SK-N-SH (cell line): ENCODE measurements at regions not wholly inside any gene's neighbourhood (a gene's known extent, or its start where the extent isn't known, plus 50 kb on each side); places are given as distances from the start of the nearest gene placed in this dataset.

Experiments used
- CTCF ChIA-PET: fragments of 300-600, 350-600 bp; formaldehyde crosslinking; extraction: SDS; loops from one replicate; lab custom pipeline; 2021; lab: Yijun Ruan, JAX
- POLR2A ChIA-PET: fragments of 350-600 bp; sonication (Branson Sonifier 250); formaldehyde crosslinking; extraction: SDS; loops from one replicate; lab custom pipeline; 2020; ENCODE audit warnings: antibody characterized with exemption, inconsistent platforms; lab: Yijun Ruan, JAX
- DNase-seq: peaks from one replicate; pipeline ENCODE4 v3.0.0; 2012
- H2AFZ ChIP-seq: fragments of 200-600 bp; sonication (generic); 2 replicates; pipeline ENCODE4 v1.8.1; 2016; ENCODE audit warnings: antibody characterized with exemption, mild to moderate bottlenecking, low read depth
- H3F3A ChIP-seq: fragments of 200-600 bp; sonication (generic); replicated peaks from 2 replicates; pipeline ENCODE3; 2016; ENCODE audit warnings: antibody characterized with exemption, mild to moderate bottlenecking; ENCODE audit not compliant: insufficient read depth
- H3K27ac ChIP-seq, 2 experiments: fragments of 200-500 bp in 1 of 2; fragments of 200-600 bp in 1 of 2; sonication (Bioruptor generic) in 1 of 2; sonication (generic), shearing (Covaris generic) in 1 of 2; 2 replicates each; pipeline versions ENCODE4 v1.5.1 to v1.6.1; 2014 to 2016; ENCODE audit warnings: low read depth in 2 of 2, inconsistent platforms in 1 of 2, low read length in 1 of 2, mild to moderate bottlenecking in 1 of 2, mixed read lengths in 1 of 2
- H3K27me3 ChIP-seq: fragments of 200-600 bp; sonication (generic), shearing (Covaris generic); 2 replicates; pipeline ENCODE4 v1.6.1; 2016; ENCODE audit warnings: mixed run types; ENCODE audit not compliant: insufficient read depth
- H3K36me3 ChIP-seq, 2 experiments: fragments of 200-500 bp in 1 of 2; fragments of 200-600 bp in 1 of 2; sonication (Bioruptor generic) in 1 of 2; sonication (generic) in 1 of 2; replicated peaks in 1 of 2; 2 replicates each; pipeline versions ENCODE3 to v1.5.1; 2014 to 2016; ENCODE audit warnings: low read length in 1 of 2, mild to moderate bottlenecking in 1 of 2; ENCODE audit not compliant: insufficient read depth in 2 of 2, control insufficient read depth in 1 of 2
- H3K4me1 ChIP-seq, 2 experiments: fragments of 200-500 bp in 1 of 2; fragments of 200-600 bp in 1 of 2; sonication (Bioruptor generic) in 1 of 2; sonication (generic), shearing (Covaris generic) in 1 of 2; 2 replicates each; pipeline versions ENCODE4 v1.5.1 to v1.6.1; 2014 to 2016; ENCODE audit warnings: low read depth in 1 of 2, low read length in 1 of 2, mixed run types in 1 of 2; ENCODE audit not compliant: insufficient read depth in 2 of 2, control insufficient read depth in 1 of 2
- H3K4me2 ChIP-seq: fragments of 200-600 bp; sonication (generic), shearing (Covaris generic); 2 replicates; pipeline ENCODE4 v1.6.1; 2017; ENCODE audit warnings: mixed run types
- H3K4me3 ChIP-seq, 2 experiments: fragments of 200-500 bp in 1 of 2; fragments of 200-600 bp in 1 of 2; sonication (Bioruptor generic) in 1 of 2; sonication (generic), shearing (Covaris generic) in 1 of 2; 2 replicates each; pipeline versions ENCODE4 v1.5.1 to v1.8.1; 2014 to 2016; ENCODE audit warnings: low read depth in 2 of 2, inconsistent platforms in 1 of 2, low read length in 1 of 2, mild to moderate bottlenecking in 1 of 2, mixed read lengths in 1 of 2, moderate library complexity in 1 of 2
- H3K79me2 ChIP-seq: fragments of 200-600 bp; sonication (generic); 2 replicates; pipeline ENCODE4 v1.8.1; 2017; ENCODE audit warnings: mild to moderate bottlenecking; ENCODE audit not compliant: insufficient read depth
- H3K9ac ChIP-seq: fragments of 200-600 bp; sonication (generic); 2 replicates; pipeline ENCODE4 v1.6.1; 2017; ENCODE audit warnings: mixed run types
- H3K9me2 ChIP-seq: fragments of 200-600 bp; sonication (generic); 2 replicates; pipeline ENCODE4 v1.6.1; 2017; ENCODE audit warnings: mixed run types
- H3K9me3 ChIP-seq: fragments of 200-600 bp; sonication (generic); 2 replicates; pipeline ENCODE4 v1.6.1; 2017; ENCODE audit warnings: mixed run types, mild to moderate bottlenecking, moderate library complexity
- H4K20me1 ChIP-seq: fragments of 200-600 bp; sonication (generic); 2 replicates; pipeline ENCODE4 v1.6.1; 2017; ENCODE audit warnings: mild to moderate bottlenecking, mixed run types; ENCODE audit not compliant: insufficient read depth
- CHD2 ChIP-seq: fragments of 150-350 bp; IDR thresholded peaks from 2 replicates; pipeline ENCODE4 v1.6.1; 2018; ENCODE audit warnings: low read length; ENCODE audit not compliant: partially characterized antibody
- EP300 ChIP-seq, 2 experiments: IDR thresholded peaks; 2 replicates each; pipeline versions ENCODE4 v1.4.0 to v1.6.1; 2012; ENCODE audit warnings: borderline replicate concordance in 1 of 2, low read depth in 1 of 2, low read length in 1 of 2
- FOSL2 ChIP-seq: IDR thresholded peaks from 2 replicates; pipeline ENCODE4 v1.4.0; 2012; ENCODE audit warnings: low read depth, mild to moderate bottlenecking, moderate library complexity, borderline replicate concordance
- FOXJ3 ChIP-seq: sonication (generic); formaldehyde crosslinking; IDR thresholded peaks from 2 replicates; pipeline ENCODE4 v1.5.1; 2020; ENCODE audit warnings: mild to moderate bottlenecking, missing genetic modification reagents
- JUND ChIP-seq: IDR thresholded peaks from 2 replicates; pipeline ENCODE4 v1.4.0; 2012
- MXI1 ChIP-seq: IDR thresholded peaks from 2 replicates; pipeline ENCODE4 v1.6.1; 2012; ENCODE audit warnings: mild to moderate bottlenecking, low read depth, low read length, improper control_type of control experiment
- NRF1 ChIP-seq: IDR thresholded peaks from 2 replicates; pipeline ENCODE4 v1.6.1; 2012; ENCODE audit warnings: low read depth, mild to moderate bottlenecking, low read length
- POLR2AphosphoS5 ChIP-seq: IDR thresholded peaks from 2 replicates; pipeline ENCODE4 v1.6.1; 2012; ENCODE audit warnings: low read depth, low read length
- RCOR1 ChIP-seq: fragments of 150-350 bp; IDR thresholded peaks from 2 replicates; pipeline ENCODE4 v1.6.1; 2017; ENCODE audit warnings: antibody characterized with exemption, low read length
- RFX5 ChIP-seq: IDR thresholded peaks from 2 replicates; pipeline ENCODE4 v1.6.1; 2012; ENCODE audit warnings: mild to moderate bottlenecking, improper control_type of control experiment, low read length
- SIN3A ChIP-seq: IDR thresholded peaks from 2 replicates; pipeline ENCODE4 v1.6.1; 2012; ENCODE audit warnings: low read depth, mild to moderate bottlenecking, low read length, moderate library complexity, borderline replicate concordance
- SMC3 ChIP-seq: IDR thresholded peaks from 2 replicates; pipeline ENCODE4 v1.6.1; 2012; ENCODE audit warnings: low read depth, low read length, improper control_type of control experiment
- TCF12 ChIP-seq: IDR thresholded peaks from 2 replicates; pipeline ENCODE4 v1.4.0; 2012
- TEAD4 ChIP-seq: IDR thresholded peaks from 2 replicates; pipeline ENCODE4 v1.4.0; 2012; ENCODE audit warnings: mild to moderate bottlenecking, borderline replicate concordance; ENCODE audit not compliant: insufficient read depth
- YY1 ChIP-seq: IDR thresholded peaks from 2 replicates; pipeline ENCODE4 v1.4.0; 2012; ENCODE audit warnings: low read depth, mild to moderate bottlenecking
- WGBS: methylation state at CpG from one replicate; pipeline ENCODE4 v1.1.6; 2017; ENCODE audit warnings: low lambda C conversion rate; 5-methylcytosine and 5-hydroxymethylcytosine counted together
- TF ChIP-seq, protein P1 (sequence below): fragments of 150-350 bp; IDR thresholded peaks from 2 replicates; pipeline ENCODE4 v1.6.1; 2016; ENCODE audit warnings: mild to moderate bottlenecking, low read depth, low read length
- TF ChIP-seq, protein P2 (sequence below): IDR thresholded peaks from 2 replicates; pipeline ENCODE4; 2012
- TF ChIP-seq, protein P3 (sequence below): IDR thresholded peaks from 2 replicates; pipeline ENCODE4 v1.4.0; 2012; ENCODE audit warnings: low read depth, borderline replicate concordance
- TF ChIP-seq, protein P4 (sequence below): IDR thresholded peaks from 2 replicates; pipeline ENCODE4 v1.4.0; 2012; ENCODE audit warnings: low read depth
- TF ChIP-seq, protein P5 (sequence below): IDR thresholded peaks from 2 replicates; pipeline ENCODE4 v1.6.1; 2012; ENCODE audit warnings: mild to moderate bottlenecking, low read depth, low read length, moderate library complexity

DNA sequence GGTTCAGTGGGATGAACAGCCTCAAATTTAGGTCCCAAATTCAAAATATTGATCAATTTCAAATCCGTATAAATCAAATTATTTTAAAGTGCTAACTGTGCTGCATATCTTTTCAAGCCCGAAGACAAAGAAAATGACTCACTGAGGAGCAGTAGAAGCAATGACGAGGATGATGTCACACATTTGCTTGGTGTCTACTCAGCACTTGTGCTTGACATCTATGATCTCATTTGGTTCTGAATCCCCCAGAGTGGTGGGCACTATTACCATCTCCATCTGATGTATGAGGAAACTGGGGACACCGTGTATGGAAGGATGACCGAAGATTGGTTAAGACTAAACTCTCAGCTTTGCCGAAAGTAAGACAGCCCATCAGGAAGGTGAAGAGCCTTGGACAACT lies 136.5 kb upstream of the CHRNA7 start:
- TF ChIP-seq NRF1 (no peak), MXI1 (no peak), POLR2AphosphoS5 (no peak), RFX5 (no peak), RCOR1 (no peak), SMC3 (no peak), FOSL2 (no peak), CHD2 (no peak), SIN3A (no peak)
- TF ChIP-seq, protein P1, sequence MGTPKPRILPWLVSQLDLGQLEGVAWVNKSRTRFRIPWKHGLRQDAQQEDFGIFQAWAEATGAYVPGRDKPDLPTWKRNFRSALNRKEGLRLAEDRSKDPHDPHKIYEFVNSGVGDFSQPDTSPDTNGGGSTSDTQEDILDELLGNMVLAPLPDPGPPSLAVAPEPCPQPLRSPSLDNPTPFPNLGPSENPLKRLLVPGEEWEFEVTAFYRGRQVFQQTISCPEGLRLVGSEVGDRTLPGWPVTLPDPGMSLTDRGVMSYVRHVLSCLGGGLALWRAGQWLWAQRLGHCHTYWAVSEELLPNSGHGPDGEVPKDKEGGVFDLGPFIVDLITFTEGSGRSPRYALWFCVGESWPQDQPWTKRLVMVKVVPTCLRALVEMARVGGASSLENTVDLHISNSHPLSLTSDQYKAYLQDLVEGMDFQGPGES = no peak
- TF ChIP-seq, protein P2, sequence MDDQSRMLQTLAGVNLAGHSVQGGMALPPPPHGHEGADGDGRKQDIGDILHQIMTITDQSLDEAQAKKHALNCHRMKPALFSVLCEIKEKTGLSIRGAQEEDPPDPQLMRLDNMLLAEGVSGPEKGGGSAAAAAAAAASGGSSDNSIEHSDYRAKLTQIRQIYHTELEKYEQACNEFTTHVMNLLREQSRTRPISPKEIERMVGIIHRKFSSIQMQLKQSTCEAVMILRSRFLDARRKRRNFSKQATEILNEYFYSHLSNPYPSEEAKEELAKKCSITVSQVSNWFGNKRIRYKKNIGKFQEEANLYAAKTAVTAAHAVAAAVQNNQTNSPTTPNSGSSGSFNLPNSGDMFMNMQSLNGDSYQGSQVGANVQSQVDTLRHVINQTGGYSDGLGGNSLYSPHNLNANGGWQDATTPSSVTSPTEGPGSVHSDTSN = no peak
- TF ChIP-seq, protein P3, sequence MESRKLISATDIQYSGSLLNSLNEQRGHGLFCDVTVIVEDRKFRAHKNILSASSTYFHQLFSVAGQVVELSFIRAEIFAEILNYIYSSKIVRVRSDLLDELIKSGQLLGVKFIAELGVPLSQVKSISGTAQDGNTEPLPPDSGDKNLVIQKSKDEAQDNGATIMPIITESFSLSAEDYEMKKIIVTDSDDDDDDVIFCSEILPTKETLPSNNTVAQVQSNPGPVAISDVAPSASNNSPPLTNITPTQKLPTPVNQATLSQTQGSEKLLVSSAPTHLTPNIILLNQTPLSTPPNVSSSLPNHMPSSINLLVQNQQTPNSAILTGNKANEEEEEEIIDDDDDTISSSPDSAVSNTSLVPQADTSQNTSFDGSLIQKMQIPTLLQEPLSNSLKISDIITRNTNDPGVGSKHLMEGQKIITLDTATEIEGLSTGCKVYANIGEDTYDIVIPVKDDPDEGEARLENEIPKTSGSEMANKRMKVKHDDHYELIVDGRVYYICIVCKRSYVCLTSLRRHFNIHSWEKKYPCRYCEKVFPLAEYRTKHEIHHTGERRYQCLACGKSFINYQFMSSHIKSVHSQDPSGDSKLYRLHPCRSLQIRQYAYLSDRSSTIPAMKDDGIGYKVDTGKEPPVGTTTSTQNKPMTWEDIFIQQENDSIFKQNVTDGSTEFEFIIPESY = no peak
- WGBS = 31% methylated on average over 6 of the region's 6 CpGs
- no peaks in the 10 kb centered on the region for H3F3A ChIP-seq
- no peaks in the 10 kb centered on the region for H3K79me2 ChIP-seq
- H2AFZ ChIP-seq = no peak overlapping the region
- peaks cover 6% of the 10 kb centered on the region; the same call in 1 of the 2 replicates for H3K9me3 ChIP-seq
- no peaks in the 10 kb centered on the region for H3K4me1 ChIP-seq
- no peaks in the 10 kb centered on the region for H3K36me3 ChIP-seq
- H3K4me2 ChIP-seq = no peak overlapping the region
- H3K9me2 ChIP-seq = no peaks in the 10 kb centered on the region
- ChIA-PET POLR2A (no interaction called here), CTCF (no interaction called here)
- no peaks in the 10 kb centered on the region for H4K20me1 ChIP-seq
- no peak overlapping the region for H3K27ac ChIP-seq
- no peak overlapping the region for H3K4me3 ChIP-seq
- no peak for DNase-seq
- H3K9ac ChIP-seq = no peak overlapping the region
- H3K27me3 ChIP-seq = no peaks in the 10 kb centered on the region

DNA sequence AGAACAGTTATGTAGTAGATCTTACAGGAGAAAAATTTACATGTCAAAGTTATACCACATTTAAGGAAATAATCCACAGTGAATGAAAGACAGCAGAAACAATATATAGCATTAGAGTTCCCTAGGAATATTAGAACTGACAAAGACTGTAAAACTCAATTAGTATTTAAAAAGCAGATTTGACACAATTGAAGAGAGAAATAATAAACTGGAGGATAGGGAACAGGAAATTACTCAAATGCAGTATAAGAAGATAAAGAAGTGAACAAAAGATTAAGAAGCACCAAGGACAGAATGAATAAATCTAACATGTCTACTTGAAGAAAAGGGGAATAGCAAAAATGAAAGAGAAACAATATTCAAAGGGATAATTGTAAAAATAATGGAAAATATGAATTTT lies 132.6 kb upstream of the CHRNA7 start:
- CTCF ChIA-PET = interaction anchor here (0.9 kb wide), 1 partner anchor 77 kb away, joined by 3 read pairs; no protein-coding TSS in a partner anchor
- H3K27ac ChIP-seq = no peak overlapping the region
- H3K9me2 ChIP-seq = no peaks in the 10 kb centered on the region
- no peaks in the 10 kb centered on the region for H3K4me1 ChIP-seq
- no peak overlapping the region for H3K4me2 ChIP-seq
- no peaks in the 10 kb centered on the region for H4K20me1 ChIP-seq
- H3K36me3 ChIP-seq = no peaks in the 10 kb centered on the region
- POLR2A ChIA-PET = no interaction called here
- H3K4me3 ChIP-seq = no peak overlapping the region
- H2AFZ ChIP-seq = no peak overlapping the region
- H3K79me2 ChIP-seq = no peaks in the 10 kb centered on the region
- H3F3A ChIP-seq = no peaks in the 10 kb centered on the region
- no peaks in the 10 kb centered on the region for H3K27me3 ChIP-seq
- 0 out of 2 replicates have a peak, but pooled peaks cover 6% of the 10 kb centered on the region for H3K9me3 ChIP-seq
- no peak overlapping the region for H3K9ac ChIP-seq
- DNase-seq = no peak
- no peak for TF ChIP-seq SIN3A
- no peak for TF ChIP-seq TEAD4
- TF ChIP-seq YY1 = no peak
- no peak for TF ChIP-seq NRF1
- TF ChIP-seq, protein P2 = no peak
- TF ChIP-seq JUND = no peak
- no peak for TF ChIP-seq POLR2AphosphoS5
- TF ChIP-seq FOXJ3 (CRISPR knock-in tag) = no peak
- no peak for TF ChIP-seq TCF12
- no peak for TF ChIP-seq MXI1
- TF ChIP-seq EP300 (IDR thresholded peaks at IDR 0.05; ENCODE audit: borderline replicate concordance in 1 of 2, low read depth in 1 of 2, low read length in 1 of 2) = no peak
- TF ChIP-seq, protein P4, sequence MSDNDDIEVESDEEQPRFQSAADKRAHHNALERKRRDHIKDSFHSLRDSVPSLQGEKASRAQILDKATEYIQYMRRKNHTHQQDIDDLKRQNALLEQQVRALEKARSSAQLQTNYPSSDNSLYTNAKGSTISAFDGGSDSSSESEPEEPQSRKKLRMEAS = no peak
- TF ChIP-seq, protein P5, sequence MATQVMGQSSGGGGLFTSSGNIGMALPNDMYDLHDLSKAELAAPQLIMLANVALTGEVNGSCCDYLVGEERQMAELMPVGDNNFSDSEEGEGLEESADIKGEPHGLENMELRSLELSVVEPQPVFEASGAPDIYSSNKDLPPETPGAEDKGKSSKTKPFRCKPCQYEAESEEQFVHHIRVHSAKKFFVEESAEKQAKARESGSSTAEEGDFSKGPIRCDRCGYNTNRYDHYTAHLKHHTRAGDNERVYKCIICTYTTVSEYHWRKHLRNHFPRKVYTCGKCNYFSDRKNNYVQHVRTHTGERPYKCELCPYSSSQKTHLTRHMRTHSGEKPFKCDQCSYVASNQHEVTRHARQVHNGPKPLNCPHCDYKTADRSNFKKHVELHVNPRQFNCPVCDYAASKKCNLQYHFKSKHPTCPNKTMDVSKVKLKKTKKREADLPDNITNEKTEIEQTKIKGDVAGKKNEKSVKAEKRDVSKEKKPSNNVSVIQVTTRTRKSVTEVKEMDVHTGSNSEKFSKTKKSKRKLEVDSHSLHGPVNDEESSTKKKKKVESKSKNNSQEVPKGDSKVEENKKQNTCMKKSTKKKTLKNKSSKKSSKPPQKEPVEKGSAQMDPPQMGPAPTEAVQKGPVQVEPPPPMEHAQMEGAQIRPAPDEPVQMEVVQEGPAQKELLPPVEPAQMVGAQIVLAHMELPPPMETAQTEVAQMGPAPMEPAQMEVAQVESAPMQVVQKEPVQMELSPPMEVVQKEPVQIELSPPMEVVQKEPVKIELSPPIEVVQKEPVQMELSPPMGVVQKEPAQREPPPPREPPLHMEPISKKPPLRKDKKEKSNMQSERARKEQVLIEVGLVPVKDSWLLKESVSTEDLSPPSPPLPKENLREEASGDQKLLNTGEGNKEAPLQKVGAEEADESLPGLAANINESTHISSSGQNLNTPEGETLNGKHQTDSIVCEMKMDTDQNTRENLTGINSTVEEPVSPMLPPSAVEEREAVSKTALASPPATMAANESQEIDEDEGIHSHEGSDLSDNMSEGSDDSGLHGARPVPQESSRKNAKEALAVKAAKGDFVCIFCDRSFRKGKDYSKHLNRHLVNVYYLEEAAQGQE = no peak
